IMR-90 (cell line): ENCODE measurements at regions not wholly inside any gene's neighbourhood (a gene's known extent, or its start where the extent isn't known, plus 50 kb on each side); places are given as distances from the start of the nearest gene placed in this dataset.

Experiments used
- ATAC-seq: fragments of 200-7000 bp; cut with Tn5 transposase; 2 replicates; pipeline ENCODE4 v1.9.1; 2020; ENCODE audit warnings: low read depth, mild to moderate bottlenecking, moderate library complexity
- BruUV-seq: library from RNA; stranded (reverse); fragments of 400-500 nt; replicated peaks from 2 replicates; lab custom pipeline; 2021; lab: Mats Ljungman, UMichigan
- CTCF ChIA-PET: fragments of 300-600 bp; formaldehyde crosslinking; extraction: SDS; loops from one replicate; lab custom pipeline; 2021; ENCODE audit warnings: antibody characterized with exemption; lab: Yijun Ruan, JAX
- POLR2A ChIA-PET: fragments of 300-600 bp; sonication (Branson Sonifier 250); formaldehyde crosslinking; loops from one replicate; lab custom pipeline; 2022; ENCODE audit warnings: antibody characterized with exemption; ENCODE audit not compliant: unreplicated experiment; lab: Charles Lee
- DNase-seq: peaks from one replicate; pipeline ENCODE4 v3.0.0; 2013
- H2AFZ ChIP-seq: replicated peaks from 2 replicates; pipeline ENCODE3; 2013; ENCODE audit warnings: low read length, mild to moderate bottlenecking; ENCODE audit not compliant: poor library complexity
- H2AK5ac ChIP-seq: 2 replicates; pipeline ENCODE4 v1.6.1; 2013; ENCODE audit warnings: low read depth, low read length, inconsistent platforms
- H2AK9ac ChIP-seq: replicated peaks from 2 replicates; pipeline ENCODE3; 2013; ENCODE audit warnings: mild to moderate bottlenecking, low read depth, low read length, moderate library complexity; ENCODE audit not compliant: poor library complexity
- H2BK120ac ChIP-seq: 2 replicates; pipeline ENCODE4 v1.6.1; 2013; ENCODE audit warnings: low read depth, low read length, inconsistent platforms
- H2BK15ac ChIP-seq: 3 replicates; pipeline ENCODE4 v1.6.1; 2013; ENCODE audit warnings: low read depth, low read length, inconsistent platforms
- H2BK20ac ChIP-seq: 2 replicates; pipeline ENCODE4 v1.6.1; 2013; ENCODE audit warnings: low read depth, mild to moderate bottlenecking, inconsistent platforms, low read length, moderate library complexity
- H2BK5ac ChIP-seq: 2 replicates; pipeline ENCODE4 v1.6.1; 2013; ENCODE audit warnings: mild to moderate bottlenecking, low read depth, low read length, inconsistent platforms; ENCODE audit not compliant: poor library complexity, severe bottlenecking
- H3K14ac ChIP-seq: replicated peaks from 2 replicates; pipeline ENCODE4 v1.6.1; 2013; ENCODE audit warnings: low read depth, low read length, inconsistent platforms
- H3K18ac ChIP-seq: 2 replicates; pipeline ENCODE4 v1.6.1; 2013; ENCODE audit warnings: low read depth, low read length, control low read depth
- H3K23ac ChIP-seq: 2 replicates; pipeline ENCODE4 v1.6.1; 2013; ENCODE audit warnings: low read depth, low read length, inconsistent platforms
- H3K27ac ChIP-seq: 2 replicates; pipeline ENCODE4 v1.5.1; 2013; ENCODE audit warnings: mild to moderate bottlenecking, control low read depth, low read length; ENCODE audit not compliant: insufficient read depth
- H3K27me3 ChIP-seq: 2 replicates; pipeline ENCODE4 v1.6.1; 2013; ENCODE audit warnings: low read length; ENCODE audit not compliant: control insufficient read depth, insufficient read depth
- H3K36me3 ChIP-seq: 2 replicates; pipeline ENCODE4 v1.6.1; 2013; ENCODE audit warnings: low read length, mixed read lengths; ENCODE audit not compliant: control insufficient read depth, insufficient read depth
- H3K4ac ChIP-seq: 2 replicates; pipeline ENCODE4 v1.6.1; 2013; ENCODE audit warnings: low read depth, low read length, inconsistent platforms
- H3K4me1 ChIP-seq: 2 replicates; pipeline ENCODE4 v1.6.1; 2013; ENCODE audit warnings: low read length, mixed read lengths; ENCODE audit not compliant: control insufficient read depth, insufficient read depth
- H3K4me2 ChIP-seq: 2 replicates; pipeline ENCODE4 v1.6.1; 2013; ENCODE audit warnings: low read depth, mild to moderate bottlenecking, control low read depth, low read length, moderate library complexity
- H3K4me3 ChIP-seq: 2 replicates; pipeline ENCODE4 v1.5.1; 2013; ENCODE audit warnings: low read depth, mild to moderate bottlenecking, control low read depth, low read length, moderate library complexity; ENCODE audit not compliant: insufficient read depth
- H3K56ac ChIP-seq: 2 replicates; pipeline ENCODE4 v1.6.1; 2013; ENCODE audit warnings: low read length, inconsistent platforms; ENCODE audit not compliant: insufficient read depth; ENCODE audit errors: extremely low read depth
- H3K79me1 ChIP-seq, 2 experiments: 2 replicates each; pipeline ENCODE4 v1.6.1; 2013; ENCODE audit warnings: low read length in 2 of 2, inconsistent platforms in 1 of 2, low read depth in 1 of 2
- H3K9ac ChIP-seq: 2 replicates; pipeline ENCODE4 v1.6.1; 2013; ENCODE audit warnings: low read depth, low read length, control low read depth
- H3K9me1 ChIP-seq: 2 replicates; pipeline ENCODE4 v1.6.1; 2013; ENCODE audit warnings: low read length, inconsistent platforms; ENCODE audit not compliant: insufficient read depth
- H3K9me3 ChIP-seq: 2 replicates; pipeline ENCODE4 v1.6.1; 2013; ENCODE audit warnings: low read length; ENCODE audit not compliant: control insufficient read depth, insufficient read depth
- H4K20me1 ChIP-seq: 2 replicates; pipeline ENCODE4 v1.6.1; 2013; ENCODE audit warnings: low read length, inconsistent platforms; ENCODE audit not compliant: insufficient read depth
- H4K5ac ChIP-seq: 2 replicates; pipeline ENCODE4 v1.6.1; 2013; ENCODE audit warnings: mild to moderate bottlenecking, low read depth, low read length, control low read depth
- H4K8ac ChIP-seq, 2 experiments: 2 replicates each; pipeline ENCODE4 v1.6.1; 2013; ENCODE audit warnings: low read depth in 2 of 2, low read length in 2 of 2, control low read depth in 1 of 2, inconsistent platforms in 1 of 2
- H4K91ac ChIP-seq: 2 replicates; pipeline ENCODE4 v1.6.1; 2013; ENCODE audit warnings: low read depth, low read length, inconsistent platforms; ENCODE audit not compliant: insufficient read depth
- BHLHE40 ChIP-seq: fragments of 150-350 bp; IDR thresholded peaks from 2 replicates; pipeline ENCODE4 v1.6.1; 2016; ENCODE audit warnings: mild to moderate bottlenecking, low read depth, low read length
- CTCF ChIP-seq: conservative IDR thresholded peaks from 2 replicates; pipeline ENCODE4 v1.5.1; 2012; ENCODE audit warnings: mild to moderate bottlenecking, low read depth, low read length, improper control_type of control experiment
- ELK1 ChIP-seq: fragments of 150-350 bp; IDR thresholded peaks from 2 replicates; pipeline ENCODE4 v1.6.1; 2016; ENCODE audit warnings: low read depth, mild to moderate bottlenecking, low read length, moderate library complexity, borderline replicate concordance
- FOS ChIP-seq: fragments of 150-350 bp; IDR thresholded peaks from 2 replicates; pipeline ENCODE4 v1.6.1; 2016; ENCODE audit warnings: low read depth, low read length
- MAFK ChIP-seq: IDR thresholded peaks from 2 replicates; pipeline ENCODE4 v1.6.1; 2012; ENCODE audit warnings: low read depth, low read length, improper control_type of control experiment
- MAZ ChIP-seq: IDR thresholded peaks from 2 replicates; pipeline ENCODE4 v1.6.1; 2012; ENCODE audit warnings: low read depth, mild to moderate bottlenecking, low read length, improper control_type of control experiment, moderate library complexity, borderline replicate concordance
- MXI1 ChIP-seq: IDR thresholded peaks from 2 replicates; pipeline ENCODE4 v1.6.1; 2012; ENCODE audit warnings: low read depth, mild to moderate bottlenecking, low read length, moderate library complexity, borderline replicate concordance
- NFE2L2 ChIP-seq: fragments of 150-350 bp; IDR thresholded peaks from 2 replicates; pipeline ENCODE4 v1.6.1; 2016; ENCODE audit warnings: low read depth, mild to moderate bottlenecking, low read length
- RAD21 ChIP-seq: IDR thresholded peaks from 2 replicates; pipeline ENCODE4 v1.6.1; 2012; ENCODE audit warnings: low read length, improper control_type of control experiment
- RCOR1 ChIP-seq: IDR thresholded peaks from 2 replicates; pipeline ENCODE4 v1.6.1; 2012; ENCODE audit warnings: mild to moderate bottlenecking, low read length, improper control_type of control experiment; ENCODE audit not compliant: insufficient replicate concordance
- RFX5 ChIP-seq: IDR thresholded peaks from 2 replicates; pipeline ENCODE4 v1.8.0; 2012; ENCODE audit warnings: low read depth, mild to moderate bottlenecking, low read length, moderate library complexity
- SMC3 ChIP-seq: fragments of 150-350 bp; IDR thresholded peaks from 2 replicates; pipeline ENCODE4 v1.6.1; 2016; ENCODE audit warnings: low read depth, mild to moderate bottlenecking, antibody characterized with exemption, low read length, moderate library complexity
- WGBS, 2 experiments: methylation state at CpG; one replicate each; pipeline versions ENCODE4 v1.1.5 to v1.1.7; 2013; ENCODE audit warnings: missing lambda C conversion rate in 2 of 2; ENCODE audit not compliant: insufficient read length in 1 of 2; ENCODE audit errors: extremely low coverage in 2 of 2; 5-methylcytosine and 5-hydroxymethylcytosine counted together
- dilution Hi-C: fragments of 300-500 bp; cut with HindIII; formaldehyde crosslinking; loops from one replicate; pipeline ENCODE4 v1.14.3; 2018; ENCODE audit warnings: low sequenced_read_pairs; ENCODE audit not compliant: unreplicated experiment
- in situ Hi-C: fragments of 300-500 bp; cut with MboI; formaldehyde crosslinking; loops from 3 replicates; pipeline ENCODE4 v1.14.3; 2019; ENCODE audit warnings: low sequenced_read_pairs, inconsistent platforms, mixed read lengths
- intact Hi-C: fragments of 100-400 bp; cut with micrococcal nuclease; formaldehyde crosslinking; loops from 2 replicates; pipeline ENCODE4 v1.10.0; 2022

GRCh38 chr10:121260377-121260776 lies 337.9 kb downstream of the FGFR2 start:
- H2BK15ac ChIP-seq, result no peak overlapping the region
- no peak overlapping the region for H2BK5ac ChIP-seq
- H3K23ac ChIP-seq, result no peak overlapping the region
- no peaks in the 10 kb centered on the region for H4K20me1 ChIP-seq
- no peak overlapping the region for H2AK5ac ChIP-seq
- H4K8ac ChIP-seq, result no peak overlapping the region
- no peak overlapping the region for H3K56ac ChIP-seq
- dilution Hi-C loops, result no loop called here
- H2BK20ac ChIP-seq, result no peak overlapping the region
- no peaks in the 10 kb centered on the region for H3K4me1 ChIP-seq
- no peak overlapping the region for H4K5ac ChIP-seq
- no peaks in the 10 kb centered on the region for H3K36me3 ChIP-seq
- DNase-seq (no peak), ATAC-seq (no peak)
- POLR2A ChIA-PET, result no interaction called here
- H2AK9ac ChIP-seq, result no peak overlapping the region
- no peak overlapping the region for H3K9ac ChIP-seq
- no peak overlapping the region for H3K4me3 ChIP-seq
- no TSS peak for BruUV-seq
- CTCF ChIA-PET, result no interaction called here
- H3K27me3 ChIP-seq, result no peaks in the 10 kb centered on the region
- H4K91ac ChIP-seq, result no peak overlapping the region
- WGBS, 2 experiments, result no CpG with 5 or more reads among the region's 1 CpG
- no peak overlapping the region for H2BK120ac ChIP-seq
- no peak overlapping the region for H3K4ac ChIP-seq
- no peaks in the 10 kb centered on the region for H3K79me1 ChIP-seq
- TF ChIP-seq RFX5 (no peak), RAD21 (no peak), FOS (no peak), RCOR1 (no peak), NFE2L2 (no peak), MXI1 (no peak), BHLHE40 (no peak), CTCF (no peak), MAFK (no peak), ELK1 (no peak), MAZ (no peak), SMC3 (no peak)
- H2AFZ ChIP-seq, result no peak overlapping the region
- no peak overlapping the region for H3K27ac ChIP-seq
- no peaks in the 10 kb centered on the region for H3K9me1 ChIP-seq
- no peak overlapping the region for H3K4me2 ChIP-seq
- H3K14ac ChIP-seq, result no peak overlapping the region
- H3K18ac ChIP-seq, result no peak overlapping the region
- in situ Hi-C loops, result no loop called here
- intact Hi-C loops, result no loop called here
- H3K9me3 ChIP-seq, result peaks cover 10% of the 10 kb centered on the region; the same call in 1 of the 2 replicates
